ENCODE measurements at regions not wholly inside any gene's neighbourhood (a gene's known extent, or its start where the extent isn't known, plus 50 kb on each side); places are given as distances from the start of the nearest gene placed in this dataset.
A peak's percentile ranks its signal among the peaks of the same experiment; 100 is the strongest.

DNA sequence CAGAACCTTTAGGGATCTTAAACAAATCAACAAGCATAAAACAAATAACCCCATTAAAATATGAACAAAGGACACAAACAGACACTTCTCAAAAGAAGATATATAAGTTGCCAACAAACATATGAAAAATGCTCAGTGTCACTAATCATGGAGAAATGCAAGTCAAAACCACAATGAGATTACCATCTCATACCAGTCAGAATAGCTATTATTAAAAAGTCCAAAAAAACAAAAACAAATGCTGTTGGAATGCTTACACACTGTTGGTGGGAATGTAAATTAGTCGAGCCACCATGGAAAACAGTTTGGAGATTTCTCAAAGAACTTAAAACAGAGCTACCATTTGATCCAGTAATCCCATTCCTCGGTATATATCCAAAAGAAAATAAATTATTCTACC lies 423.6 kb downstream of the OTOL1 start:
- no peaks in the 10 kb centered on the region for H3K36me3 ChIP-seq (ENCODE audit: control insufficient read depth in 2 of 2, insufficient read depth in 1 of 2, low read length in 2 of 2)
- H3K27ac ChIP-seq (ENCODE audit: extremely low read depth, low read depth, low read length) = no peak overlapping the region
- POLR2A ChIA-PET = no interaction called here
- no peaks in the 10 kb centered on the region for H3K4me1 ChIP-seq (ENCODE audit: control insufficient read depth, insufficient read depth, low read length)
- H3K9me3 ChIP-seq (ENCODE audit: control insufficient read depth, insufficient read depth, low read depth, low read length) = no peaks in the 10 kb centered on the region
- no peak for TF ChIP-seq ZFHX2 (tag by site-specific recombination; conservative IDR thresholded peaks at IDR 0.05)
- no peak for TF ChIP-seq ZNF560 (tag by site-specific recombination; IDR thresholded peaks at IDR 0.05; ENCODE audit: borderline replicate concordance)
- no peak for TF ChIP-seq ZNF426 (tag by site-specific recombination; IDR thresholded peaks at IDR 0.05)
- TF ChIP-seq ZNF416 (tag by site-specific recombination; IDR thresholded peaks at IDR 0.05) = no peak
- TF ChIP-seq, protein P1, sequence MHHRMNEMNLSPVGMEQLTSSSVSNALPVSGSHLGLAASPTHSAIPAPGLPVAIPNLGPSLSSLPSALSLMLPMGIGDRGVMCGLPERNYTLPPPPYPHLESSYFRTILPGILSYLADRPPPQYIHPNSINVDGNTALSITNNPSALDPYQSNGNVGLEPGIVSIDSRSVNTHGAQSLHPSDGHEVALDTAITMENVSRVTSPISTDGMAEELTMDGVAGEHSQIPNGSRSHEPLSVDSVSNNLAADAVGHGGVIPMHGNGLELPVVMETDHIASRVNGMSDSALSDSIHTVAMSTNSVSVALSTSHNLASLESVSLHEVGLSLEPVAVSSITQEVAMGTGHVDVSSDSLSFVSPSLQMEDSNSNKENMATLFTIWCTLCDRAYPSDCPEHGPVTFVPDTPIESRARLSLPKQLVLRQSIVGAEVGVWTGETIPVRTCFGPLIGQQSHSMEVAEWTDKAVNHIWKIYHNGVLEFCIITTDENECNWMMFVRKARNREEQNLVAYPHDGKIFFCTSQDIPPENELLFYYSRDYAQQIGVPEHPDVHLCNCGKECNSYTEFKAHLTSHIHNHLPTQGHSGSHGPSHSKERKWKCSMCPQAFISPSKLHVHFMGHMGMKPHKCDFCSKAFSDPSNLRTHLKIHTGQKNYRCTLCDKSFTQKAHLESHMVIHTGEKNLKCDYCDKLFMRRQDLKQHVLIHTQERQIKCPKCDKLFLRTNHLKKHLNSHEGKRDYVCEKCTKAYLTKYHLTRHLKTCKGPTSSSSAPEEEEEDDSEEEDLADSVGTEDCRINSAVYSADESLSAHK (tag by site-specific recombination; IDR thresholded peaks at IDR 0.05) = no peak
- TF ChIP-seq ZNF548 (tag by site-specific recombination; IDR thresholded peaks at IDR 0.05) = no peak
- no peak for TF ChIP-seq ZNF660 (tag by site-specific recombination; IDR thresholded peaks at IDR 0.05)
- TF ChIP-seq ZNF23 (tag by site-specific recombination; IDR thresholded peaks at IDR 0.05; ENCODE audit: borderline replicate concordance) = no peak
- TF ChIP-seq HOXC10 (CRISPR knock-in tag; IDR thresholded peaks at IDR 0.05) = no peak
- TF ChIP-seq ZNF549 (tag by site-specific recombination; IDR thresholded peaks at IDR 0.05) = no peak
- TF ChIP-seq, protein P2, sequence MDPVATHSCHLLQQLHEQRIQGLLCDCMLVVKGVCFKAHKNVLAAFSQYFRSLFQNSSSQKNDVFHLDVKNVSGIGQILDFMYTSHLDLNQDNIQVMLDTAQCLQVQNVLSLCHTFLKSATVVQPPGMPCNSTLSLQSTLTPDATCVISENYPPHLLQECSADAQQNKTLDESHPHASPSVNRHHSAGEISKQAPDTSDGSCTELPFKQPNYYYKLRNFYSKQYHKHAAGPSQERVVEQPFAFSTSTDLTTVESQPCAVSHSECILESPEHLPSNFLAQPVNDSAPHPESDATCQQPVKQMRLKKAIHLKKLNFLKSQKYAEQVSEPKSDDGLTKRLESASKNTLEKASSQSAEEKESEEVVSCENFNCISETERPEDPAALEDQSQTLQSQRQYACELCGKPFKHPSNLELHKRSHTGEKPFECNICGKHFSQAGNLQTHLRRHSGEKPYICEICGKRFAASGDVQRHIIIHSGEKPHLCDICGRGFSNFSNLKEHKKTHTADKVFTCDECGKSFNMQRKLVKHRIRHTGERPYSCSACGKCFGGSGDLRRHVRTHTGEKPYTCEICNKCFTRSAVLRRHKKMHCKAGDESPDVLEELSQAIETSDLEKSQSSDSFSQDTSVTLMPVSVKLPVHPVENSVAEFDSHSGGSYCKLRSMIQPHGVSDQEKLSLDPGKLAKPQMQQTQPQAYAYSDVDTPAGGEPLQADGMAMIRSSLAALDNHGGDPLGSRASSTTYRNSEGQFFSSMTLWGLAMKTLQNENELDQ (tag by site-specific recombination; IDR thresholded peaks at IDR 0.05; ENCODE audit: low read depth) = no peak
- no peak overlapping the region for H3K4me3 ChIP-seq (ENCODE audit: low read depth, low read length)
- CTCF ChIA-PET = no interaction called here

DNA sequence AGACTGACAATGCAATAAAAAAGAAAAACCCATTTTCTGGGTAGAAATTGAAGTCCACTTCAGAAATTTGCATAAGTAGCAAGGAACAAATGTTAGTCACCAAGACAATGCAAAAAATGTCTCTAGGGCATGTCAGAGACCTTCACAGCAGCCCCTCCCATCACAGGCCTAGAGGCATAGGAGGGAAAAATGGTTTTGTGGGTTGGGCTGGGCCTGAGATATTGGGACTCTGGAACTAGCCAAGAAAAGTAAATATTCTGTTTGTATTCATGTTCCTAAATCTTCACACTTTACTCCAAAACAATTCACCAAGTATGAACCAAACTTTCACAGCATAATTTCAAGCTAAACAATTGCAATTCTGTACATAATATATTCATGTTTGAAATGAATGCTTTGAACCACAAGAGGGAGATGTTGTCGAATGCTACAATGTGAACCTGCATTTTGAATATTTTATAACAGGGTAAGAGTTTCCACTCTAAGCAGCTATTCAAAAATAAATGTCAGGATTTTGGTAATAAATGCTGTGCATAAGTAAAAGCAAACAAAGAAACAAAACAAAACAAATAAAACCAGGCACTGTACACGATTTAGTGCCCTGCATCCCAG lies 429.2 kb downstream of the OTOL1 start:
- Histone ChIP-seq H3K36me3 (ENCODE audit: control insufficient read depth in 2 of 2, insufficient read depth in 1 of 2, low read length in 2 of 2) (no peaks in the 10 kb centered on the region), H3K4me3 (ENCODE audit: low read depth, low read length) (no peak overlapping the region), H3K27ac (ENCODE audit: extremely low read depth, low read depth, low read length) (no peak overlapping the region), H3K9me3 (ENCODE audit: control insufficient read depth, insufficient read depth, low read depth, low read length) (no peaks in the 10 kb centered on the region), H3K4me1 (ENCODE audit: control insufficient read depth, insufficient read depth, low read length) (no peaks in the 10 kb centered on the region)
- POLR2A ChIA-PET = no interaction called here
- TF ChIP-seq TRIM28 (IDR thresholded peaks at IDR 0.05; ENCODE audit: borderline replicate concordance, low read length) = peak; percentile 46; the same call in 1 of the 2 replicates
- peak; percentile 40 for TF ChIP-seq SETDB1 (IDR thresholded peaks at IDR 0.05; ENCODE audit: insufficient read length, low read length)
- no peak for TF ChIP-seq KLF1 (tag by site-specific recombination; IDR thresholded peaks at IDR 0.05)
- peak; percentile 62 for TF ChIP-seq ZNF585B (tag by site-specific recombination; IDR thresholded peaks at IDR 0.05)
- CTCF ChIA-PET = interaction anchor here (0.7 kb wide), 2 partner anchors 1181 to 1193 kb away, joined by 3 read pairs; no protein-coding TSS in a partner anchor

DNA sequence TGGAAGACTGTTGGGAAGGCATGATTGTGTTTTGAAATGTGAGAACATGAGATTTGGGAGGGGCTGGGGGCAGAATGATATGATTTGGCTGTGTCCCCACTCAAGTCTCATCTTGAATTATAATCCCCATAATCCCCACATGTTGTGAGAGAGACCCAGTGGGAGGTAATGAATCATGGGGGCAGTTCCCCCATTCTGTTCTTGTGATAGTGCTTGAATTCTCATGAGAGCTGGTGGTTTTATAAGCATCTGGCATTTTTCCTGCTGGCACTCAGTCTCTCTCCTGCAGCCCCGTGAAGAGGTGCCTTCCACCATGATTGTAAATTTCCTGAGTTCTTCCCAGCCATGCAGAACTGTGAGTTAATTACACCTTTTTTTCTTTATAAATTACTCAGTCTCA lies 430.5 kb downstream of the OTOL1 start:
- ChIA-PET POLR2A (no interaction called here), CTCF (no interaction called here)
- Histone ChIP-seq H3K27ac (ENCODE audit: extremely low read depth, low read depth, low read length) (no peak overlapping the region), H3K4me3 (ENCODE audit: low read depth, low read length) (no peak overlapping the region), H3K9me3 (ENCODE audit: control insufficient read depth, insufficient read depth, low read depth, low read length) (no peaks in the 10 kb centered on the region), H3K36me3 (ENCODE audit: control insufficient read depth in 2 of 2, insufficient read depth in 1 of 2, low read length in 2 of 2) (no peaks in the 10 kb centered on the region), H3K4me1 (ENCODE audit: control insufficient read depth, insufficient read depth, low read length) (no peaks in the 10 kb centered on the region)
- TF ChIP-seq, protein P3, sequence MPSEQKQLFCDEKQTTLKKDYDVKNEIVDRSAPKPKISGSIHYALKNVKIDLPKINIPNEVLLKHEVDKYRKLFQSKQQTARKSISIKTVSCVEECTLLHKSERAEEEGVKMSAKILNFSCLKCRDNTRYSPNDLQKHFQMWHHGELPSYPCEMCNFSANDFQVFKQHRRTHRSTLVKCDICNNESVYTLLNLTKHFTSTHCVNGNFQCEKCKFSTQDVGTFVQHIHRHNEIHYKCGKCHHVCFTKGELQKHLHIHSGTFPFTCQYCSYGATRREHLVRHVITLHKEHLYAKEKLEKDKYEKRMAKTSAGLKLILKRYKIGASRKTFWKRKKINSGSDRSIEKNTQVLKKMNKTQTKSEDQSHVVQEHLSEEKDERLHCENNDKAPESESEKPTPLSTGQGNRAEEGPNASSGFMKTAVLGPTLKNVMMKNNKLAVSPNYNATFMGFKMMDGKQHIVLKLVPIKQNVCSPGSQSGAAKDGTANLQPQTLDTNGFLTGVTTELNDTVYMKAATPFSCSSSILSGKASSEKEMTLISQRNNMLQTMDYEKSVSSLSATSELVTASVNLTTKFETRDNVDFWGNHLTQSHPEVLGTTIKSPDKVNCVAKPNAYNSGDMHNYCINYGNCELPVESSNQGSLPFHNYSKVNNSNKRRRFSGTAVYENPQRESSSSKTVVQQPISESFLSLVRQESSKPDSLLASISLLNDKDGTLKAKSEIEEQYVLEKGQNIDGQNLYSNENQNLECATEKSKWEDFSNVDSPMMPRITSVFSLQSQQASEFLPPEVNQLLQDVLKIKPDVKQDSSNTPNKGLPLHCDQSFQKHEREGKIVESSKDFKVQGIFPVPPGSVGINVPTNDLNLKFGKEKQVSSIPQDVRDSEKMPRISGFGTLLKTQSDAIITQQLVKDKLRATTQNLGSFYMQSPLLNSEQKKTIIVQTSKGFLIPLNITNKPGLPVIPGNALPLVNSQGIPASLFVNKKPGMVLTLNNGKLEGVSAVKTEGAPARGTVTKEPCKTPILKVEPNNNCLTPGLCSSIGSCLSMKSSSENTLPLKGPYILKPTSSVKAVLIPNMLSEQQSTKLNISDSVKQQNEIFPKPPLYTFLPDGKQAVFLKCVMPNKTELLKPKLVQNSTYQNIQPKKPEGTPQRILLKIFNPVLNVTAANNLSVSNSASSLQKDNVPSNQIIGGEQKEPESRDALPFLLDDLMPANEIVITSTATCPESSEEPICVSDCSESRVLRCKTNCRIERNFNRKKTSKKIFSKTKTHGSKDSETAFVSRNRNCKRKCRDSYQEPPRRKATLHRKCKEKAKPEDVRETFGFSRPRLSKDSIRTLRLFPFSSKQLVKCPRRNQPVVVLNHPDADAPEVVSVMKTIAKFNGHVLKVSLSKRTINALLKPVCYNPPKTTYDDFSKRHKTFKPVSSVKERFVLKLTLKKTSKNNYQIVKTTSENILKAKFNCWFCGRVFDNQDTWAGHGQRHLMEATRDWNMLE (tag by site-specific recombination; conservative IDR thresholded peaks at IDR 0.05; ENCODE audit: low read depth) = no peak
- TF ChIP-seq ZNF670 (tag by site-specific recombination; IDR thresholded peaks at IDR 0.05; ENCODE audit: low read depth) = no peak
- no peak for TF ChIP-seq ZNF391 (tag by site-specific recombination; IDR thresholded peaks at IDR 0.05; ENCODE audit: borderline replicate concordance, low read depth)
- TF ChIP-seq KLF7 (tag by site-specific recombination; IDR thresholded peaks at IDR 0.05; ENCODE audit: borderline replicate concordance) = no peak
- TF ChIP-seq ZNF157 (tag by site-specific recombination; IDR thresholded peaks at IDR 0.05) = no peak
- no peak for TF ChIP-seq FEZF1 (tag by site-specific recombination; IDR thresholded peaks at IDR 0.05)
- TF ChIP-seq KLF1 (tag by site-specific recombination; IDR thresholded peaks at IDR 0.05) = no peak
- TF ChIP-seq ZIC2 (tag by site-specific recombination; IDR thresholded peaks at IDR 0.05) = no peak
- no peak for TF ChIP-seq SALL2 (tag by site-specific recombination; IDR thresholded peaks at IDR 0.05; ENCODE audit: borderline replicate concordance)
